ENCODE measurements at regions not wholly inside any gene's neighbourhood (a gene's known extent, or its start where the extent isn't known, plus 50 kb on each side); places are given as distances from the start of the nearest gene placed in this dataset.

DNA sequence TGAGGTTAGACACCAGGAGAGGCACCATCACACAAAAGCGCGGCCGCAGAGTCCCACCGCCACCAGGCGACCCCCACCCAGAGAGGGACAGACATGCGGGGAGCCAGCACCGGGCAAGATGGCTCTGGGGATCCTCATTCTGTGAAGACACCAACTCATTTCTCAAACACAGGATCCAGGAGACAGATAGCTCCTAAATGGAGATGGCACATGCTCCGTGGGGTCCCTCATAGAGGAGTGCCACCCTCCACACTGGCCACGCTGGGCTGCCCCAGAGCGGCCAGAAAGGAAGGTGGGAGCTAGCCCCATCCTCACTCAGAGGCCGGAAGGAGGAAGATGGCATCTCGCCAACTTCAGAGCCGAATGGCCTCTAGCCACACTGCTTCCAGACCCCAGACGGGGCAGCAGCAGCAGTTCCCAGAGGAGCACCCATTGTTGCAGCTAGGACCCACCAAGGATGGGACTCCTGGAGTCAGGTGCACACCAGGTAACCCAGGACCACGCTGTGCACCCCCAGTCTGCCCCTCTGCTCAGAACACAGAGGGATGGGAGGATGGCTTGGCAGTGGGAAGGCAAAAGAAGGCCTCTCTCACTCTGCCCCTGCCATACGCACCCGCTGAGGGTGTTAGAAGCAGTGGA lies 78.6 kb downstream of the ZIC5 start:
- no peak for DNase-seq

GRCh38 chr13:99892196-99892613 lies 79.4 kb downstream of the ZIC5 start:
- DNase-seq, result no peak

DNA sequence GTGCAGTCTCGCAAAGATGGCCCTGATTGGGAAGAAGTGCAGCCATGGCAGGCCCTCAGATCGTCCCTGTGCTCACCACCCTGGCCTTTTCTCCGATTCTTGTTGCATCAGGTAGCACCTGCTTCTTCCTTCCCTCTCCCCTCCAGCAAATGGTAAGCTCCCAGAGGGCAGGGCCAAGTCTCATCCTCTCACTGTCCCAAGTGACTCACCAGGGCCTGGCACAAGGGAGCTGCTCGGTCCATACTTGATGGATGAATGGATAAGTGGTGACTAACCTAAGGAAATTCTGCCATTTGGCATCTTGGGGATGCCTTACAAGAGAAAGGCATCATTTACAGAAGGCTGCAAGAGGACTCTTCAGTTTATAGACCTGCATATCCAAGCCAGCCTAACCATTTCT lies 84.9 kb downstream of the ZIC5 start:
- DNase-seq, result no peak

DNA sequence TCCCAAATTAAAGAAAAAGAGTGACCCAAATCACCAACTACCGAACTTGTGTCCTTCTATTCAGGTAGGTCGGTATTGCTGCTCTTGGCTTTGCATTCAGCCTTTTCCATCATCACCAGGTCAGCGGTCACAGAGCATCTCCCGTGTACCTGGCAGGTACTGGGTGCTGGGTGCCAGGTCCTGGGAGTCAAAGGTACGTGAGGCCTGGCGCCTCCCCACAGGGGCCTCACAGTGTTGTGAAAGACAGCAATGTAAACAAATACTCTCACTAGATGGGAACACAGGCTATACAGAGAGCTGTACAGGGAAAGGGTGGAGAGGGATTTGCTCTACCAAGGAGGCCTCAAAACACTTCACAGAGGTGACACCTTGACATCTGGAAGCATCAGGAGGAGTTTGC lies 86.7 kb downstream of the ZIC5 start:
- DNase-seq, result no peak

GRCh38 chr13:99883805-99884204 lies 87.8 kb downstream of the ZIC5 start:
- DNase-seq, result no peak

- DNase-seq, result no peak
Observed at GRCh38 chr13:99878921-99879610, 92.5 kb downstream of the ZIC5 start.

DNA sequence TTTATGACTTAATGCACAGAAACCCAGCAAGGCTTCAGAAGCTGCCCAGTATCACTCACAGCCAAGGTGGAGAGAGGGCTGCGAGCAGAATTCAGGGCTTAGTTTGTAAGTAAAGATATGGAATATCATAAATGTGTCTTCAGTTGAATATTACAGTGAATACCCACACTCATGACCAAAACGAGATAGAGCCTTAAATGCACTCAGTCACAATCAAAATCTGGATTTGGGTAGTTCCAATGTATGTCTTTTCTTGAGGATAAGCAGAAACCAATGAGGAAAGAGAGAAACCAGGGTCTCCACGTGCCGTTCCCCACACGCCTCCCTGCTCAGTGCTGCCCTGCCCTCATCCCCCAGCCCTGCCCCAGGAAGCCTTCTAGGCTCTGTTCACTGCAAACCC lies 94.9 kb downstream of the ZIC5 start:
- no peak for DNase-seq

- DNase-seq, result no peak
Observed at GRCh38 chr13:99875391-99875790, 96.2 kb downstream of the ZIC5 start.

- DNase-seq, result no peak
Observed at GRCh38 chr13:99873832-99874430, 97.6 kb downstream of the ZIC5 start.

DNA sequence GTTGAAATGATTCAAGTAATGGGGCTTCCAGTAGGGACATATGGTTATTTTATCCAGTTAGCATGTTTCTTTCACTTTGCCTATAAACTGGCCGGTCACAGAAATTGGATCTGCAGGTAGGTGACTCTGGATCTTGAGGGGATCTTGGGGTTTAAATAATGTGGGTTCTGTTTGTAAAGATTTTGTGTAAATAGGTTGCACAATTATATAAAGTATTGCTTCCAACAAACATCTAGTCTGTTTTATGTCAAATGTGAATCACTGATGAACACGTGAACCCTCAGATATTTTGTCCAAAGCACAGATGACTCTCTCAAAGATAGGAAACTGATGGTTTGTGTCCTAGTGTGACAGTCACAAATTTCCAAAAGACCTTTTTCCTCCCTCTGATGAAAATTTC lies 98.4 kb downstream of the ZIC5 start:
- no peak for DNase-seq

DNA sequence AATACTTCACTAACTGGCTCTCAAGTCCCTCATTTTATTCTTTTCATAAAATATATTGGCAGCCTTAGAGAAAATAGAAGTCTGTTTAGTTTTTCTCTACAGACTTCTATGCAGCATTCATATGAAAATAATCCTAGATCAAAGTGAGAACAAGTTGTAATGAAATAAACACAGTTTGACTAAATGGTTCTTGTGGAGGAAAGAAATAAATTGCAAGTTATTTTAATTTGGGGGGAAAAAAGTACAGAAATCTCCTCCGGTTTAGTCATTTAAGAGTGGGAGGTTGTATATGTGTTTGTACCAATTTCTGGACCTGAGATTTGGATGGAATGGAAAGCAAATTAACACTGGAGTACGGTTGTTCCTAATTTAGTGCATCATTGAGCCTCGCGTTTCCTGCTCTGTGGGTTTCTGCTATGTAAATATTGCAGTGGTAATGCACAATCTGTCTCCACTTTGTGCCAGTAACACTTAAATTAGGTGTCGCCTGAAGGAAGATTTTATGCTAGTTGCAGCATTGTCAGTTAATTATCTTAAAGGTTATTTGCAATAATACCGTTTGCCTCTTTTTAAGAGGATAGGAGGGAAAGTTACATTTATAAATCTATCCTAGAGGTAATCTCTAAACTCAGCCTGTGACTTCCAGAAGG lies 100.2 kb downstream of the ZIC5 start:
- DNase-seq, result no peak

DNA sequence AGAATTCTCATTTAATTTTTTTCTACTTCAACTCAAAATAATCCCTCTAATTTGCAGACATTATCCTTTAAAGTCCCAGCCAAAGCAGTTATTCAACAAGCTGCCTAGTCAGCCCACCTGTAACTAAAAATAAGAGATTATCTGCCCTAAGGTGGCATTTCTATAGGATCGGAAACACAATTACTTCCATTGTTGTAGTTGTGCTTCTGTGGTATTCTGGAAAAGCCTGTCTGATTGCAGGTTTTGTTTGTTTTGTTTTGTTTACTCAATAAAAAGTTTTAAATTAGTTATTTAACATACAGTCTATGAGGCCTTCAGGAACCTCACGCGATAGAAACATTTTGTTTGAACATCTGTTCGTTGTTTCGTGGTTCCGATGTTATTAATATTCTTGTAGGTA lies 101.0 kb downstream of the ZIC5 start:
- DNase-seq, result no peak

- no peak for DNase-seq
Observed at GRCh38 chr13:99869830-99870229, 101.7 kb downstream of the ZIC5 start.

- DNase-seq, result no peak
Observed at GRCh38 chr13:99868767-99869166, 102.8 kb downstream of the ZIC5 start.

DNA sequence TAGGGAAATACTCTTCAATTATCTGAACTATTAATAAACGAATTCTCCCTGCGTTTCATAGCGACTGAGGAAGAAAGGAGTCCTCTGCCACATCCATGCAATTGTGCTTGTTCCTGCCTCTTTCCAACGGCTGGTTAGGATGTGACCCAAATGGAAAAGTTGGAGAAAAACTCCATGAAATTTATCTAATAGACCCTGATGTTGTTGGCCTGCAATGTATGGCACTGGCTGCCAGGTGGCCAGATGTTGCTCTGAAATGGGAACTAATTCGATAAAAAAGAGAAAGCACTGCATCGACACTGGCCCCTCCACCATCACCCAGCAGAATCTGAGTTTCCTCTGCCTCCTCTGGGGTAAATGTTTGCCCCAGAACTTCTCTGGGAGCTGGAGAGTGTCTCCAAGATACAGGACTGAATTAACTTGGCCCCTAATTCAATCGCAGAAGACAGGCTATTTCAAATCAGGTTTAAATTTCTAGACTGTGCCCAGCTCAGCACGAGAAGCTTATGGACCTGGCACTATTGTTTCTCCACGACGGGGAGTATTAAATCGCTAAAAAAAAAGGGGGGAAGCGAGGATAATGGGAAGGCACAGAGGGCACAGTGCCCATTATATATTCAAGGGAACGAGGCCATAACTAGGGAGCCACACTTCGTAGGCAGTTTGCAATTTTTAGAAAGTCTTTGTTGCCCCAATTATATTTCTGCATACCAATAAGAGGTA lies 103.9 kb downstream of the ZIC5 start:
- no peak for DNase-seq

GRCh38 chr13:99866781-99867180 lies 104.8 kb downstream of the ZIC5 start:
- DNase-seq, result no peak

DNA sequence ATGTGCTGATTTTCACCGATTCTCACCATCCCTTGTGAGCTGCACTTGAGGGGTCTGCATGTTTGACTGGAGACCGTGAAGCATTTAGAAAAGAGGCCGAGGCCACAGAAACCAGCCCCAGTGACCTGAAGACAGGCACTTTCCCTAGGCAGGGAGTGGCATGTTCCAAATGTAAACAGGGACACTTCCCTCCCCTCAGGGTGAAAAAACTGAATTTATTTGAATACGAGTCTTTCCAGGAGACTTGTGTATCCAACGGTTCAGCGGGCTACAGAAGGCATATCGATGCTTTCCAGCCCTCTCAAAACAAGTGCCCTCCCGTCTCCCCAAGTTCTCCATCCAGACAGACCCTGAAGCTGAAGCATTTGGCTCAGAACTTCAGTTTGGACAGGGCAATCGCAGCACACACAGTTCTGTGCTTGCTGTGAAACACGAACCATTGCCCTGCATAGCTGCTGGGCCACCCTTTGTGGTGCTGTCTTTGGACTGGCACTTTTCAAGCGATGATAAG lies 106.1 kb downstream of the ZIC5 start:
- DNase-seq, result no peak

DNA sequence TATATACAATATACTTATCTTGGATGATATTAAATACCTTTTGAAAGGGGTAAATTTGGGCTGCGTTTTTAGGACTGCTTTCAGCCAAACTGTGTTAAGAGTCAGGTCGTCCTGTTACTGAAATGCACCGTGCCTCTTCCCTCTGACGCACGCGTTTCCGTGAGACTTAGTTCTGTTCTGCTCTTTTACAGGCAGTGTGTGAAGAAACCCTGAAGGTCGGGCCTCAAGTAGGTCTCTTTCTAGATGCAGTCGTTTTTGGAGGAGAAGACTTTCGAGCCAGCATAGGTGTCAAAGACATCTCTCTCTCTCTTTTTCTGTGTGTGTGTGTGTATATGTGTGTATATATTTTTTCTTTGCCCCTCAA lies 107.0 kb downstream of the ZIC5 start:
- DNase-seq, result no peak

- no peak for DNase-seq
Observed at GRCh38 chr13:99863789-99864626, 107.6 kb downstream of the ZIC5 start.

- DNase-seq, result no peak
Observed at GRCh38 chr13:99862244-99862643, 109.3 kb downstream of the ZIC5 start.

DNA sequence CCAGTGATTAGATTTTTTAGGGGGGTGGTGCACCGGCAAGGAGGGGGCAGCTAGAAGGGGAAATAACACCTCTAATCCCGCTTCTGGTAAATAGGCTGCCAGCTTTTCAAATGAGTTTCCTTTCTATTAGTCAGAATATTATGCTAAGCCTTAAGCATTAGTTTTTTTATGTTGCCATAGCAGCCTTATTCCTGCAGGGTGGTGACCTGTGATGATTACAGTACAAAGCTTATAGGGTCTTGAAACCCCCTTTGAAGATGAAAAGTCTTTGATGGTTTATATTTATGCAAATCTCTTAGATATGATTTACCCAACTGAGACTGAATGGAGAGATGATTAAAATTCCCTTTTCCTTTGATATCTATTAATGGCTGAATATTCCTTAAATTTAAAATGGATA lies 109.8 kb downstream of the ZIC5 start:
- DNase-seq, result no peak

Measured in right lung (tissue), 2 donors.